Lower lobe of right lung (tissue), 2 donors: ENCODE measurements at regions not wholly inside any gene's neighbourhood (a gene's known extent, or its start where the extent isn't known, plus 50 kb on each side); places are given as distances from the start of the nearest gene placed in this dataset.

Source experiments
- ATAC-seq, 2 donors: fragments of 200-7000 bp; cut with Tn5 transposase; one replicate each; pipeline ENCODE4 v1.9.1; 2020 to 2022; ENCODE audit warnings: mild to moderate bottlenecking in 2 of 2, moderate library complexity in 2 of 2
- DNase-seq: peaks from one replicate; pipeline ENCODE4 v3.0.0-alpha.2; 2020
- H3K27ac ChIP-seq: fragments of 200-600 bp; one replicate; pipeline ENCODE4 v1.8.0; 2022
- H3K27me3 ChIP-seq: fragments of 200-600 bp; one replicate; pipeline ENCODE4 v1.8.0; 2022; ENCODE audit warnings: low read depth
- H3K36me3 ChIP-seq: fragments of 200-600 bp; one replicate; pipeline ENCODE4 v1.8.0; 2022; ENCODE audit warnings: mild to moderate bottlenecking
- H3K4me1 ChIP-seq: fragments of 200-600 bp; one replicate; pipeline ENCODE4 v1.8.0; 2022
- H3K4me3 ChIP-seq: fragments of 200-600 bp; one replicate; pipeline ENCODE4 v1.8.0; 2022; ENCODE audit warnings: mild to moderate bottlenecking
- H3K9me3 ChIP-seq: fragments of 200-600 bp; one replicate; pipeline ENCODE4 v1.8.0; 2022
- intact Hi-C: fragments of 100-400 bp; cut with DNase I; formaldehyde crosslinking; loops from one replicate; pipeline ENCODE4 v1.11.0; 2022
- TF ChIP-seq, protein P1 (sequence below): fragments of 200-600 bp; IDR thresholded peaks from one replicate; pipeline ENCODE4 v1.8.0; 2022; ENCODE audit warnings: antibody characterized with exemption, mild to moderate bottlenecking
- donor health status: DM: no; HTN: yes; CAD: no; lungs with severe emphysema.

DNA sequence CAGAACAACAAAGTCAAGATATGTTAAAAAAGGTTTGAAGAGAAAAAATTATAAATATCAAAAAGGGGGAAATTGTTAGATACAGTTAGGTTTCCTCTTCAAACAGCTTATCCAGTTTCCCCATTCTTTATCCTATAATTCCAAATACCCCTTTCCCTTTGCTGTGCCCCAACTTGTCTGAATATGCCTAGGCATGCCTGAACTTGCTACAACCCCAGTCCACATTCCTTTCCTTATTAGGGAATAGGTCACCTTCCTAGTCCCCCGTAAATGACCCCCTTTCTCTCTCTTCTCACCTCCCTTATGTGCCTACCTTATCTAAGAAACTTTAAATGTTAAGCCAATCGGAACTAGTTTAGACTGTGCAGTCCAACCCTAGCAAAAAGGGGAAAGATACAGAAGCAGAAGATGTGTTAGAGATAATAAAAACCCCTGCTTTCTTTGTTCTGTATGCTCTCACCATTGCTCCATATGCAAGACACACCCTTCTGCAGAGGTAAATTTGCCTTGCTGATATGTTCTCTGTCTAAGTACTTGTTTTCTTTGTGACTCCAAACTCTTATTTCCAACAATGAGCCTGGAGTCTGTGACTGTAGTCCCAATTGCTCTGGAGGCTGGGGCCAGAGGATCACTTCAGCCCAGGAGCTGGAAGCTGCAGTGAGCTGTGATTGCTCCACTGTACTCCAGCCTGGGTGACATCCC is 810.1 kb downstream of the PLA2G4A start:
- TF ChIP-seq, protein P1, sequence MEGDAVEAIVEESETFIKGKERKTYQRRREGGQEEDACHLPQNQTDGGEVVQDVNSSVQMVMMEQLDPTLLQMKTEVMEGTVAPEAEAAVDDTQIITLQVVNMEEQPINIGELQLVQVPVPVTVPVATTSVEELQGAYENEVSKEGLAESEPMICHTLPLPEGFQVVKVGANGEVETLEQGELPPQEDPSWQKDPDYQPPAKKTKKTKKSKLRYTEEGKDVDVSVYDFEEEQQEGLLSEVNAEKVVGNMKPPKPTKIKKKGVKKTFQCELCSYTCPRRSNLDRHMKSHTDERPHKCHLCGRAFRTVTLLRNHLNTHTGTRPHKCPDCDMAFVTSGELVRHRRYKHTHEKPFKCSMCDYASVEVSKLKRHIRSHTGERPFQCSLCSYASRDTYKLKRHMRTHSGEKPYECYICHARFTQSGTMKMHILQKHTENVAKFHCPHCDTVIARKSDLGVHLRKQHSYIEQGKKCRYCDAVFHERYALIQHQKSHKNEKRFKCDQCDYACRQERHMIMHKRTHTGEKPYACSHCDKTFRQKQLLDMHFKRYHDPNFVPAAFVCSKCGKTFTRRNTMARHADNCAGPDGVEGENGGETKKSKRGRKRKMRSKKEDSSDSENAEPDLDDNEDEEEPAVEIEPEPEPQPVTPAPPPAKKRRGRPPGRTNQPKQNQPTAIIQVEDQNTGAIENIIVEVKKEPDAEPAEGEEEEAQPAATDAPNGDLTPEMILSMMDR, result no peak
- Histone ChIP-seq H3K9me3 (no peaks in the 10 kb centered on the region), H3K27me3 (no peaks in the 10 kb centered on the region), H3K4me3 (no peak overlapping the region), H3K36me3 (no peaks in the 10 kb centered on the region), H3K27ac (no peak overlapping the region), H3K4me1 (no peaks in the 10 kb centered on the region)
- intact Hi-C loops, result no loop called here
- no peak for ATAC-seq
- no peak for DNase-seq

DNA sequence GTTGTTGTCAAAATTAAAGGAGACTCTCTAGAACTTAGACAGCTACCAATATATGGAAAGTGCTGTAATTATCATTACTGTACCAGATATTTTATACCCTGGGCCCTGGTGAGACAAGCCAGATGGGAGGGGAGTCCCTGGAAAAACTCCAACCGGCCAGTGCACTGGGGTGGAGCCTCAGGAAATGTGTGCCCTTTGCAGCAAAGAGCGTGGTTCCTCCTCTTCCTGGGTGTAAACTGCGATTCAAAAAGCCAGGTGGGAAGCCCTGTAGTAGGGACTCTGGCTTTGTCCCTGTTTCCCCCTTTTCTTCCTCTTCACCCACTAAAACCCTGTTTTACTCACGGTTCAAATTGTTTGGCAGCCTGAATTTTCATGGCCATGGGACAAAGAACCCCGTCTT is 812.3 kb downstream of the PLA2G4A start:
- intact Hi-C loops, result no loop called here
- H3K27me3 ChIP-seq, result no peaks in the 10 kb centered on the region
- TF ChIP-seq, protein P1, result no peak
- H3K36me3 ChIP-seq, result no peaks in the 10 kb centered on the region
- H3K27ac ChIP-seq, result no peak overlapping the region
- no peaks in the 10 kb centered on the region for H3K4me1 ChIP-seq
- ATAC-seq (no peak), DNase-seq (no peak)
- H3K9me3 ChIP-seq, result no peaks in the 10 kb centered on the region
- no peak overlapping the region for H3K4me3 ChIP-seq

DNA sequence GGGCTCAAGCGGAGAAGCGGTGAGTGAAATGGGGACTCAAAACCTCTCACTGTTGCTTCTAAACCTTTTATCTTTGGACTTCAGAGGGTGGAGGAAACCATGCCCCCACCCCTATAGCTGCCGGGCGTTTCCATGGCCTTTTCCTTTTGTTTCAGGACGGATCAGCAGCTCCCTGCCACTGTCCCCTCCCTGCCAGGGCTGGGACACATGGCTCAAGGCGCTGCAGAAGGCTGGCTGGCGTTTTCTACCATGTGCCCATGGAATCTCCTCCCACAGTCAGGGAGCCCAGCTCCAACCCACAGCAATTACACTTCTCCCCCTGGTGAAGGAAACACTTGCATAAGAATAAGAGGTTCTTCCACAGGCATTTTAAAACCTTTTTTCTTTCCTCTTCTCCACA is 812.7 kb downstream of the PLA2G4A start:
- Histone ChIP-seq H3K4me3 (no peak overlapping the region), H3K27ac (no peak overlapping the region), H3K4me1 (no peaks in the 10 kb centered on the region), H3K36me3 (no peaks in the 10 kb centered on the region), H3K9me3 (no peaks in the 10 kb centered on the region), H3K27me3 (no peaks in the 10 kb centered on the region)
- ATAC-seq (no peak), DNase-seq (no peak)
- intact Hi-C loops, result no loop called here
- TF ChIP-seq, protein P1, result no peak

DNA sequence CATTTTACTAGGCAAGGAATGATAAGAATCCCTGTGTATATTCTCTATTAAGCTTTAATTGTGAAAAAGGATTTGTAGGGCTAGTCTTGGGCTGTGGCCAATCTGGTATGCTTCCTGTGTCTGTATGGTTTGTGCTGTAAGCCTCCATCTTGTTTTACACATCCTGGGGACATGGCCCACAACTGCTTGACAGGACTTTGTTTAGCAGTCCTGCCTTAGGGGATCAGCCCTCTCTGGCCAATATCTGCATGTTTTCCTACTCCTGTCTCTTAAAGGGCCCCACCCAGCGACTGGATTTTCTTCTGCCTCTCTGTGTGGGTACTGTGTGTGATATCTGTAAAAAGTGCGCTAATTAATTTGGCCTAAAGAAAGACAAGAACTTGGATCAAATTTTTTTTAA is 813.2 kb downstream of the PLA2G4A start:
- intact Hi-C loops, result no loop called here

DNA sequence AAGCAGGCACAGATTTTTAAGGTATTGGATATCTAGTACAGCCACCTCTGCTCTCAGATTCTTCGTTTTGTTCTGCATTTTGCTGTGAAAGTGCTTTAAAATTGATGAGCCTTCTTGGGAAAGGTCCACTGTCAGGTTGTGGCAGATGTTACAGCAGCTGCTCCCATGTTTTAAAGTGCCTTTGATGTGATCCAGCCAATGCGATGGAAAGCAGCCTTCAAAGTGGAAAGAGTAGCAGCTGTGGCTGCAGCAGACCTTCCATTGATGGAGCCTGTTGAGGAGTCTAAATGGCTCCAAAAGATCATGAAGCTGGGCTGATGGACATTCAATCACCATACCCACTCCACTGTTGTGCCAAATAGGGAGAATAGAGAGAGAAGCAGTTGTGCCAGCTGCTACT is 816.9 kb downstream of the PLA2G4A start:
- no peaks in the 10 kb centered on the region for H3K9me3 ChIP-seq
- no peaks in the 10 kb centered on the region for H3K27me3 ChIP-seq
- no peak overlapping the region for H3K4me3 ChIP-seq
- no peak for ATAC-seq
- TF ChIP-seq, protein P1, result no peak
- intact Hi-C loops, result no loop called here
- no peak for DNase-seq
- H3K4me1 ChIP-seq, result no peaks in the 10 kb centered on the region
- no peak overlapping the region for H3K27ac ChIP-seq
- H3K36me3 ChIP-seq, result no peaks in the 10 kb centered on the region

More for the DNA sequence above, 813.2 kb downstream of the PLA2G4A start:
- Histone ChIP-seq H3K36me3 (no peaks in the 10 kb centered on the region), H3K27ac (no peak overlapping the region), H3K27me3 (no peaks in the 10 kb centered on the region), H3K9me3 (no peaks in the 10 kb centered on the region), H3K4me3 (no peak overlapping the region), H3K4me1 (no peaks in the 10 kb centered on the region)
- TF ChIP-seq, protein P1, result no peak
- no peak for DNase-seq
- ATAC-seq, result no peak
